HG03108 (cell line): ENCODE measurements at regions not wholly inside any gene's neighbourhood (a gene's known extent, or its start where the extent isn't known, plus 50 kb on each side); places are given as distances from the start of the nearest gene placed in this dataset.

Source experiments
- ATAC-seq: cut with Tn5 transposase; IDR thresholded peaks from one replicate; pipeline ENCODE4 v1.9.1; 2021; ENCODE audit warnings: moderate library complexity; ENCODE audit not compliant: unreplicated experiment

DNA sequence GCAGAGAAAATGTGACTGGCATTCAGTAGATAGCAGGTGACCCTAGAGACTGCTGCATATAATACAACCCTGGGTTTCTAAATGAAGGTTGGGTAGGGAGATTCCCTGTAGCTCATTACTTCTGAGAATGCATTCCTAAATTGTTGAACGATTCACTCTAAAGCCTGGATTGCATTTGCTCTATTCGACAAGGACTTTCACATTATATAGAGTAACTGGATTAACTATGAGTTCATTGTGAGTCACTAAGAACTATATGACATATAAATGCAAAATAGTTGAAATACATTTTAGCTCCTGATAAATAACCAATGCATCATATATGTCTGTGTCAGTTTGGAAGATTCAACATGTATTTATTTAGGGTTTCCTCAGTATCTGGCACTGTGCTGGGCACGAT, 294.7 kb upstream of the CCDC54 start:
- ATAC-seq, result no peak

GRCh38 chr3:107085261-107085660, 292.0 kb upstream of the CCDC54 start:
- no peak for ATAC-seq

GRCh38 chr3:107092121-107092520, 285.1 kb upstream of the CCDC54 start:
- ATAC-seq, result no peak

DNA sequence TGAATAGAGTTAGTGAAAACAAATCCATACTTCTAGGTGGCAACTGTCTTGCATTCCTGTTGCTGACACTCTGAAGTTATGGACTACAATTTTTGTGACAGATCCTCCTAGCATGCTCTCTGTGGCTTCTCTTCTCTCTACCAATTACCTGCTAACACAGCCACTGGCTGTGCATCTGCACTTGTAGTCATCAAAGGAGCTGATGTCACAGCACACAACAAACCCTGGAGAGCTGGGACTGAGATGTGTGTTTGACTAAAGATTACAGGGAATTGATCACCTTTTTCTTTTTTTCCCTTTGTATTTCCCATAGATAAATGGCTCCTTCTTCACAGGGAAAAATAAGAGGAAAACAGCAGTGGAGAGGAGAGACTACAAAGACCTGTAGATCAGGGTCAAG, 278.4 kb upstream of the CCDC54 start:
- no peak for ATAC-seq

DNA sequence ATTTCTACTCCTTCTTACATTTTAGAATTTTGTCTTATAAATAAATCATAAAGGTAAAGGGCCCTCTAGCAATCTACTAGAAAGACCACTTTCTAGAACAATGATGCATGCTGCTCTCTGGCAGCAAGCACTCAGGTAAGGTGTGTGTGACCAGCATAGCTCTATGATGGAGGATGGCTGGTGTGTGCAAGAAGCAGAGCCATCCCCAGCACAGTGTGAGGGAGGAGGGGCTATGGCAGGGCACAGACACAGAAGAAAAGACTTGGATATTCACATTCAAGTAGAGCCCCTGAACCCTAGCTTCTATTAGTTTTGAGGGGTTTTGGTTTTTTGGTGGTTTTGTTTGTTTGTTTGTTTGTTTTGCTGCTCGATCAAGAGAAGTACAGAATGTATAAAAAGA, 277.1 kb upstream of the CCDC54 start:
- ATAC-seq, result no peak

DNA sequence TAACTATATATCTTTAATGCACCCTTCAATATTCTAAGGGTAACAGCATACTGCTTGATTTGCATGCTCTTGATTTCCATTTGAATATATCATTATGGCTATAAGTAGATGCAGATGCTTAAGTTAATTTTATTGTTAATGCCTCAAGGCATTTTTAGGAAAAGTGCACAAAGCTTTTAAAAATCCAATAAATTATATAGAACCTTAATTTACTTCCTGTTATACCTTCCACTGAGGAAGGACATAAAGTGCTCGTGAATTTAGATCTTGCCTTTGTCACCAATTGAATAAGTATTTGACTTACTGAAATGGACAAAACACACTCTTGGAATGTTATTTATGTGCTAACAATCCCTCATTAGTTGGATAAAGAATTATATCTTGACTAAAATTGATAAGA, 276.7 kb upstream of the CCDC54 start:
- ATAC-seq, result no peak

GRCh38 chr3:107103786-107104185, 273.5 kb upstream of the CCDC54 start:
- no peak for ATAC-seq

DNA sequence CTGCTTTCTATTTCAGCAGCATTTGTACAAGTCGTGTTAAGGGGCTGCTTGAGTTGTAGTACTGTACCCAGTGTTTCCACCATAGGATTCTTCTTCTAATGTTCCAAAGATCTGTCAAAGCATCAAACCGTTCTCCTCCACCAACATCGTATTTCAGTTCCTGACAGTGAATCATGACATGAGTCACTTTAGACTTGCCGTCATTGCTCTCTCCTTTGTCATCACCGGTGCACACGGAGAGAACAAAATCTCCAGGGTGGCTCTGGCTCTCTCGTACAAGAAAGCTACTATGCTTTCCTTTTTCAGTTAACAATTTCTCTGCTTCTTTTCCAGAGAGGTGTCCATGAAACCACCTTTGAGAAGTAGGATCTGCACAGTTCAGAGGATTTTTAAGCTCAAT, 270.9 kb upstream of the CCDC54 start:
- no peak for ATAC-seq

DNA sequence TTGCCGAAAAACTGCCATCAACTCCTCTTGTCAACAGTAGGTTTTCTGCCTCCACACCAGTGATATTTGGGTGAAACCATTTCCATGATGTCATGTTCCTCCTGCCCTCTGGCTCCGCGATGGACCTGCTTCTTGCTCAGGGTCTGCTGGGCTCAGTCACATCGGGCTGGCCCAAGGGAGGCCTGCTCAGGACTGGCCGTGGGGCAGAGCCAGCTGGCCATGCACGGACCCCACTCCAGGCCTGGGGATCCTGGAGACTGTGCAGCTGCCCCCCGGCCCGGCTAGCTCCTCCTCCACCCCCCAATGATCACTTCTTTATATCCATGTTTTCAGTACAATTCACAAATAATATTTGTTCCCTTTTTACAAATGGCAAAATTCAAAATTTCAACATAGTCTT, 270.3 kb upstream of the CCDC54 start:
- no peak for ATAC-seq

DNA sequence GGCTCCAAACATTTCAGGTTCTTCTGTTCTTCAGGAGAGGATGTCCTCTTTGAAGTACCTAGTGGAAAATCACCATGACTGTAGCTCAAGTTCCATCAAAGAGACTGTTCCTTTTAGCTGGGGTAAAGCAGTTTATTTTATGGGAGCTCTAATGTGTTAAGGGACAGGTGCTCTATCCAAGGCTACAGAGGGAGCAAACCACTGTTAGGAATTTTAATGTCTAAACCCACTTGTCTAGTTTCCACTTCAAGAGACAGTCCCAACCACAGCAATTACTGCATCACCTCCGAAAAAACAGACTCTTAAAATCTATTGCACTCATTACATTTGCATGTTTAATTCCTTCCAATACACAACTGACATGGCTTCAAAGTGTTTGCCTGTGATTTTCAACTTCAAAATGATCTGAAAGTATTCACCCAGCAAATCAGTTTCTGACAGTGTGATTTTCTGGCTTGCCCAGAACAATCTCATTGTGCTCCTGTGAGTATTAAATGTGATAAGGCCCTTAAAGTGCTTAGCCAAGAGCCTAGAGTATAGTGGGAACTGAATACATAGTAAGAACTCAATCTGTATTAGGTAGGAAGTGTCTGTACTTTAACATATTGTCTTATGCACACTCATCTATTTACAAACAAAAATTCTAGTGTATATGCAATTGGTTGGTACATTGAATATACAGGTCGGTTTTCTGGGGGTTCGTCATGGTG, 266.5 kb upstream of the CCDC54 start:
- no peak for ATAC-seq

- ATAC-seq, result no peak
Observed at GRCh38 chr3:107111872-107112271, 265.4 kb upstream of the CCDC54 start.

- no peak for ATAC-seq
Observed at GRCh38 chr3:107112356-107112755, 264.9 kb upstream of the CCDC54 start.

GRCh38 chr3:107116251-107116650, 261.0 kb upstream of the CCDC54 start:
- ATAC-seq, result no peak

DNA sequence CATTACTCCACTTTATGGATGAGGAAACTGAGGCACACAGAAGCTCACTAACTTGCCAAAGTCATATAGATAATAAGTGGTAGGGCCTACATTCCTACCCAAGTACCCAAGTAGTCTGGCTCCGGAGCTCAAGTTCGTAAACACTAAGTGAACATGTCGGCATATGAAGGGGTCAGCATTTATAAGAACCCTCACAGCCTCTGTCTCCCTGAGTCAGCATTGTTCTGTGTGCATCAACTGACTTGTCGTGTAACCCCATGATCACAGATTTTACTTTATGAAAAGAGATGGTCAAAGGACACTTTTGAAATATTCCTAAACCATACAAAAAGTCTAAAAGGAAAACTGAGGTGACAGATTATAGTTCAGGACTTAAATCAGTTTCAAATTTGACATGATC, 260.1 kb upstream of the CCDC54 start:
- no peak for ATAC-seq

DNA sequence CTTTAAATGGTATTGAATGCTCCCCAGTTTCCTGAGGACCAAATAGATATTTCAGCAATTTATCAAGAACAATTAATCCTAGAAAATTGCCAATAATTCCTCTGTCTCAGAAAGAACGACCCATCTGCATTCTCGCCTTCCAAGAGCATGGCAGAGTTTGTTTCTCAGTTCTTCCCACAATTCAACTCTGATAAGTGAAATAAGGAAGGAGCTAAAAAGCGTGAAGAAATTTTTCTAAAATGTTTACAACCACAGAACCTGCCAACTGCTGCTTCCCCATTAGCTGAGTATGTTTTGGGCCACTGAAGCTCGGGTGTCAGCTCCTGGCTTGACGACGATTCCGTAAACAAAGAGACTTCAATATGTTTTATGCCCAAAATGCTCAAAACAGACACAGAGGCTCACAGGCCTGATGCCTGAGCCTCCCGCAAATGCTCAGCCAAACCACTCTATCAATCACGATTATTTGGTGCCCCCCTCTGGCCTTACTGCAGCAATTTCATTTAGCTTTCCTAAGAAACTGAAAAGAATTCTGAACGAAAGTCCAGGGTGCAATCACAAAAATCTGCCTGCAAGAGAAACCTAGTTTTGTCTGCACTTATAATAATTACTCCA, 259.2 kb upstream of the CCDC54 start:
- no peak for ATAC-seq

- no peak for ATAC-seq
Observed at GRCh38 chr3:107124885-107125284, 252.4 kb upstream of the CCDC54 start.

DNA sequence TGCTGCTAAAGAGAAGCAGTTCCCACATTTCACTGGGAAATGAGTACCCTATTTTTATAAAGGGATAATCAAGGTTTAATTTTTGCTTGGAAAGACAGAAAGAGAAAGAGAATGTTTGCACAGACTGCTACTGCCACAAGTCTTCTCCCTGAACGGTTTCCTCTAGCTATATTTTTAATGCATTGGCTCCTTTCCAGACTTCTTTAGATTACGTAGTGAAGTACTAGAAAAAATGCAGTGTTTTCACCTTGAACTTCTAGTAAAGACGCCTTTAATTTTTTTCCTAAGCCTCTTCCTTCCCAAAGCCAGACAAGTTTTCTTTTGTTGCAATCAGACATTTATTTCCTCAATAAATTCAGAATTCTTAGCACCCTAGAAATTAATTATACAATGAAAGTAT, 248.3 kb upstream of the CCDC54 start:
- ATAC-seq, result no peak

- ATAC-seq, result no peak
Observed at GRCh38 chr3:107130089-107130700, 247.0 kb upstream of the CCDC54 start.

DNA sequence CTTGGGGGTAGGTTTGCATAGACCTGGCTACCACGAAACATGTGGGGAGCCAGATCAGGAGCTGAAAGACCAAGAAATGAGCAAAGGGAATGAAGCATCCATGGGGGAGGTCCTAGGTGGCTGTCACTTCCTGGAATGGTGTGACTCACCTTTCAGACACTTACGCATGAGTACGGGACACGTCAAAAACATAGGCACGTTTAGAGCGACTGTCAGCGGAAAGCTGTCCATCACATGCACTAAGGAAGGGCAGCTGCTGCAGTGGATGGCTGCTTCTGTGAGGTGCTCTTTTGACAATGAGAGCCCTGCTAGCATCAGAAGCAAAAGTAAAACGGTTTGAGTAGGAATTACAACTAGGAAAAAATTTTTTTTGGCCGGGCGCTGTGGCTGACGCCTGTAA, 244.6 kb upstream of the CCDC54 start:
- no peak for ATAC-seq

- no peak for ATAC-seq
Observed at GRCh38 chr3:107133891-107134290, 243.3 kb upstream of the CCDC54 start.

GRCh38 chr3:107142171-107142570, 235.1 kb upstream of the CCDC54 start:
- ATAC-seq, result no peak

DNA sequence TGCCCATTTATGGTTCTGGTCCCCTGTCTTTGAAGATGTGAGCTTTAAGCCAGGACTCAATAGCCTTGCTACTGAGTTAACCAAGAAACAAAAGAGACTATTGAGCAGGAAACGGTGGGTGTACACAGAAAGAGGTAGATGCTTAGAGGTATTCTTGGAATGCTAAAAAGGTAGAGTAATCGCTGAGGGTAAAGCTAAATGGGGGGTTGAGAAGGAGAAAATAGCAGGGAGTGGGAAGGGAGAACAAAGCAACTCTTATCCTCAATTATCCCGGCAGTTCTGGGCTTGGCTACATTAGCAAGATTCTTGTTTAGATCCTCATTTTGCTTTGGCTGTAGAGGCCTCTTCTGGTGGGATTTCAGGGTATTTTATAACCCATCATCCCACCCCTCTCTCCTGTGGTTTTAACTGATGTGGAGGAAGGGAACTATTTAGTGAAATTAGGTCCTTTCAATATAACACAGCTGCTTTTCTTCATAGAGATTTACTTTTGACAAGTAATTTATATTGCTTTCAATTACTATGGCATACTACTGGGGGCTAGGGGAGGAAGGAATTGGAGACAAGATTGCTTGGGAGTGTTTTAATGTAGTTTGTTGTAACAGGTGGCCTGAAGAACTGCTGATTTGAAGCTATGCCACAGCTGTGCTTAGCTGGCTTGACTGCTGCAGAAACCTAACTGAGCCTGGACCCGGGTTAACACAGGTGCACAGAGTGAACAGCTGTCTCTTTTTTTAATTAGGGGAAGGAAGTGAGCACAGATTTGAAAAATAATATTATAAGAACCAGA, 234.3 kb upstream of the CCDC54 start:
- no peak for ATAC-seq
